ENCODE measurements at regions not wholly inside any gene's neighbourhood (a gene's known extent, or its start where the extent isn't known, plus 50 kb on each side); places are given as distances from the start of the nearest gene placed in this dataset.

DNA sequence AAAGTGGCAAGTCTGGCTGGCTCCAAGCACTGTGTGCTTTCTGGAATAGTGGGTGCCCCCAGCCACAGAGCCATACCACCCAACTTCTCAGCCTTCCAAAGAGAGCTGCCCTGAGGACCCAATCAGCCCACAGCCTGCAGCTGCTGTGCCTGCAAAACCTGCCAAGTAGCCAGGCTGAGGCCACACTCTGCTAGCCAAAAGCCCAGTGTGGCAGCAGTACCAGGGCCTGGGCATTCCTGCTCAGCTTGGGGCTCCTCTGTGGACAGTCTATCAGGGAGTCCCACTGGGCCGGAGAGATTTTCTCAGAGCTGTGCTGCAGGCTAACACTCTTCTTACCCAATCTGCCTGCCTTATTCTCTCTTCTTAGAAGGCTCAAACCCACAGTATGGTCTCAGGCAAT, 136.5 kb downstream of the TPRA1 start:
- no peak for ATAC-seq (replicated peaks in 6 of 8)
- peaks cover 41 to 46% of the 10 kb centered on the region in 2 donors for H3K4me1 ChIP-seq (replicated peaks in 1 of 2)
- WGBS, 10 experiments, result 80 to 100% (median 100%) methylated on average over 1 of the region's 1 CpG; no CpG with 5 or more reads in 7 of the 10 experiments
- in situ Hi-C loops (cut with MboI; ENCODE audit: low pct_unique_long_range_greater_than_20kb in 2 of 9, low sequenced_read_pairs in 9 of 9, unreplicated experiment in 9 of 9), result loop anchor here in 3 of 9 experiments (25.0 kb wide), 3 partner anchors 467 to 767 kb away; partner anchors contain the start of gene PLXNA1 (in 2 of the 3)
- no peak overlapping the region for H3K4me3 ChIP-seq
- no peak overlapping the region for H3K27ac ChIP-seq

GRCh38 chr3:127452321-127452821, 138.2 kb downstream of the TPRA1 start:
- Histone ChIP-seq H3K4me1 (replicated peaks in 1 of 2) (peaks cover 38 to 39% of the 10 kb centered on the region in 2 donors), H3K27ac (no peak overlapping the region), H3K4me3 (no peak overlapping the region)
- in situ Hi-C loops (cut with MboI; ENCODE audit: low pct_unique_long_range_greater_than_20kb in 2 of 9, low sequenced_read_pairs in 9 of 9, unreplicated experiment in 9 of 9), result loop anchor here in 3 of 9 experiments (25.0 kb wide), 3 partner anchors 465 to 765 kb away; partner anchors contain the start of gene PLXNA1 (in 2 of the 3)
- peak in 1 of 8 experiments; percentile 7 for ATAC-seq (replicated peaks in 6 of 8)
- WGBS, 10 experiments, result 68 to 100% (median 100%) methylated on average over 1 to 5 of the region's 7 CpGs; no CpG with 5 or more reads in 7 of the 10 experiments

- in situ Hi-C loops (cut with MboI; ENCODE audit: low pct_unique_long_range_greater_than_20kb in 2 of 9, low sequenced_read_pairs in 9 of 9, unreplicated experiment in 9 of 9), result loop anchor here in 3 of 9 experiments (25.0 kb wide), 3 partner anchors 464 to 764 kb away; partner anchors contain the start of gene PLXNA1 (in 2 of the 3)
- WGBS, 10 experiments, result 100% methylated on average over 2 of the region's 4 CpGs; no CpG with 5 or more reads in 9 of the 10 experiments
These were observed 139.2 kb downstream of the TPRA1 start for GRCh38 chr3:127451321-127451720.

DNA sequence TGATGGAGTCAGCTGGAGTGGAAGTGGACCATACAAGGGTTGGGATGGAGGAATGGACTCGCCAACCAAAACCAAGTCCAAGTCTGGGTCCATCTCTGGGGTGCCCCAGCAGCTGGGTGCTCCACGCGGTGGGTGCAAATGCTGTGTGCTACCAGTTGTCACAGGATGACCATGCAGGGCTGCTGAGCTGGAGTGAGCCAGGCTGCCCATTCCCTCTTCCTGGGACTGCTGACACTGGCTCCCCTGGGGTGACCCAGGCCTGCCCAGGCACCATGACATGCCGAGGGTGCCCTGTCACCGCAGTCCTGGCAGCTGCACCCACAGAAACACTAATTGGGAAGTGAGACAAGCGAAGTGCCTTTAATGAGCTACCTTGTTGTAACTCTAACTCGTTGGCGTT, 140.2 kb downstream of the TPRA1 start:
- H3K4me1 ChIP-seq (replicated peaks in 1 of 2), result peaks cover 20 to 24% of the 10 kb centered on the region in 2 donors
- WGBS, 10 experiments, result 60 to 100% (median 82%) methylated on average over 1 to 5 of the region's 8 CpGs; no CpG with 5 or more reads in 4 of the 10 experiments
- no peak overlapping the region for H3K27ac ChIP-seq
- in situ Hi-C loops (cut with MboI; ENCODE audit: low pct_unique_long_range_greater_than_20kb in 2 of 9, low sequenced_read_pairs in 9 of 9, unreplicated experiment in 9 of 9), result loop anchor here in 3 of 9 experiments (25.0 kb wide), 3 partner anchors 463 to 763 kb away; partner anchors contain the start of gene PLXNA1 (in 2 of the 3)
- ATAC-seq (replicated peaks in 6 of 8), result no peak
- H3K4me3 ChIP-seq, result no peak overlapping the region

More at GRCh38 chr3:127451321-127451720, 139.2 kb downstream of the TPRA1 start:
- peaks cover 28 to 29% of the 10 kb centered on the region in 2 donors for H3K4me1 ChIP-seq (replicated peaks in 1 of 2)
- no peak overlapping the region for H3K27ac ChIP-seq
- H3K4me3 ChIP-seq, result no peak overlapping the region
- ATAC-seq (replicated peaks in 6 of 8), result no peak

DNA sequence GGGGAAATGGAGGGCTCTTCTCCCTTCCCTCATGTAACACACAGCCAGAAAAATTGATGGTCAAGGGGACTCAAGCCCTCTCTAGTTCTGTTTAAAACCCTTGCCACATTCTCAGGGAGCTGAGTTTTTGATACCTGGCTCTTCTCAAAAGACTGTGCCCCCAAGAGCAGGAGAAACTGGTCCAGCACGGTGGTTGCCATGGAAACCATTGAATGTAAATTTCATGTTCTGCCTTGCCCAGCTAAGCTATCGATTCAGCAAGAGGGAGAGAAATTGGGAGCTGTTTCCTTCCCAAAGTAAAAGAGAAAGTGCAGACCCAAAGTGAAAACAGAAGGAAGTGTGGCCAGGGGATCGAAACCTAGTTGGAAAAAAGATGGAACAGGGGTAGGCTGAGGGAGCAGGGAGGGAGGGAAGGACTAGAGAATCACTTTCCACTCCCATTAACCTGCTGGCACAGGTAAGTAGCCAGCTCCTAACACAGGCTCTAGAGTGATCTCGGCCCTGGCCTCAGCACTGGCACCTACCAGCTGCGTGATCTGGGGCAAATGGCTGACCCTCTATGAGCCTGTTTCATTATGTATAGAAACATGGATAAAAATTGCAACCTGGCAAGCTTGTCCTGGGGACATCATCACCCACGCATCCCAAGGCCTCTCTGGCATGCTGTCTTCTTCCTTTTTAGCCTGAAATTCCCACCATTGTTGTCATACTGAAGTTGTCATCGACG, 140.9 kb downstream of the TPRA1 start:
- peaks cover 15 to 21% of the 10 kb centered on the region in 2 donors for H3K4me1 ChIP-seq (replicated peaks in 1 of 2)
- WGBS, 10 experiments, result 5 to 70% (median 26%) methylated on average over 2 to 6 of the region's 8 CpGs; no CpG with 5 or more reads in 1 of the 10 experiments
- no peak overlapping the region for H3K4me3 ChIP-seq
- H3K27ac ChIP-seq, result no peak overlapping the region
- ATAC-seq (replicated peaks in 6 of 8), result peak in 2 of 8 experiments; percentile 13 to 66
- in situ Hi-C loops (cut with MboI; ENCODE audit: low pct_unique_long_range_greater_than_20kb in 2 of 9, low sequenced_read_pairs in 9 of 9, unreplicated experiment in 9 of 9), result loop anchor here in 3 of 9 experiments (25.0 kb wide), 3 partner anchors 462 to 762 kb away; partner anchors contain the start of gene PLXNA1 (in 3 of the 3)

GRCh38 chr3:127448671-127449070, 141.9 kb downstream of the TPRA1 start:
- Histone ChIP-seq H3K4me1 (replicated peaks in 1 of 2) (peaks cover 15 to 21% of the 10 kb centered on the region in 2 donors), H3K27ac (no peak overlapping the region), H3K4me3 (no peak overlapping the region)
- in situ Hi-C loops (cut with MboI; ENCODE audit: low pct_unique_long_range_greater_than_20kb in 2 of 9, low sequenced_read_pairs in 9 of 9, unreplicated experiment in 9 of 9), result loop anchor here in 1 of 9 experiments (25.0 kb wide), 1 partner anchor 461 kb away; the partner anchor contains the start of gene PLXNA1
- ATAC-seq (replicated peaks in 6 of 8), result no peak
- 40 to 100% (median 100%) methylated on average over 1 to 2 of the region's 3 CpGs; no CpG with 5 or more reads in 5 of the 10 experiments for WGBS, 10 experiments

DNA sequence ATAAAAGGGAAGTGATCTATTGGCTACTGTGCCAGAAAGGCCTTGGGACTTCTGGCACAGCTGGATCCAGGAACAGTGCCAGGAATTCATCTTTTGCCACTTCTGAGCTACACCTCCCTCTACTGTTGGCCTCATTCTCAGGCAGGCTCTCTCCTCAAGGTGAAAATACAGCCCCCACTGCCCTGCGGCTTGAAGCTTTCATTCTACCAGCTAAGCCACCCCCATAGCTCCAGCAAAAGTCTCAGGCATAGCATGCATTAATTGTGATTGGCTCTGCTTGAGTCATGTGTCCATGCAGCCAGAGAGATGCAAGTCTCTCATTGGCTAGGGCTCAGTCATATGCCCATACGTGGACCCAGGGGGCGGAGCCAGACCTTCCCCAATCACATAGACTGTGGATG, 142.4 kb downstream of the TPRA1 start:
- WGBS, 10 experiments, result 37 to 100% (median 75%) methylated on average over 1 to 2 of the region's 3 CpGs; no CpG with 5 or more reads in 5 of the 10 experiments
- no peak overlapping the region for H3K4me3 ChIP-seq
- peak in 3 of 8 experiments; percentile 29 to 77 (median 52) for ATAC-seq (replicated peaks in 6 of 8)
- peaks cover 15 to 21% of the 10 kb centered on the region in 2 donors for H3K4me1 ChIP-seq (replicated peaks in 1 of 2)
- H3K27ac ChIP-seq, result no peak overlapping the region
- in situ Hi-C loops (cut with MboI; ENCODE audit: low pct_unique_long_range_greater_than_20kb in 2 of 9, low sequenced_read_pairs in 9 of 9, unreplicated experiment in 9 of 9), result loop anchor here in 1 of 9 experiments (25.0 kb wide), 1 partner anchor 461 kb away; the partner anchor contains the start of gene PLXNA1

DNA sequence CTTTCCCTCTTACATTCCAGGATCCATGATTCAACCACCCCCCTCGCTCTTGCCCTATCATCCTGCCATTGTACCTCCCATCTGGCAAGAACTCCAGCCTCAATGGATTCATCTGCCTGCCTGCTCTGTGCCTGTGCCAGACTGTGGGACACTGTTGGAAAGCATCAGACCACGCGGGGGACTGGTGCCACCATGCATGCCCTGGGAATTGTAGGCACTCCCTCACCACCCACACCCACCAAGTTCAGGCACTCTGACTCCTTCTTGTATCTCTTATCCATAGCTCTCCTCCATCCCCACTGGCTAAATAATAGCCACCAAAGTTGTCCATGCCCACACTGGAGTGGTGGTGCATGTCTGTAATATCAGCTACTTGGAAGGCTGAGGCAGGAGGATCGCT, 143.8 kb downstream of the TPRA1 start:
- H3K4me1 ChIP-seq (replicated peaks in 1 of 2), result peaks cover 4 to 11% of the 10 kb centered on the region in 2 donors
- ATAC-seq (replicated peaks in 6 of 8), result no peak
- in situ Hi-C loops (cut with MboI; ENCODE audit: low pct_unique_long_range_greater_than_20kb in 2 of 9, low sequenced_read_pairs in 9 of 9, unreplicated experiment in 9 of 9), result loop anchor here in 1 of 9 experiments (25.0 kb wide), 1 partner anchor 459 kb away; the partner anchor contains the start of gene PLXNA1
- H3K27ac ChIP-seq, result no peak overlapping the region
- H3K4me3 ChIP-seq, result no peak overlapping the region
- WGBS, 10 experiments, result 0 to 100% (median 67%) methylated on average over 1 to 3 of the region's 4 CpGs; no CpG with 5 or more reads in 6 of the 10 experiments

DNA sequence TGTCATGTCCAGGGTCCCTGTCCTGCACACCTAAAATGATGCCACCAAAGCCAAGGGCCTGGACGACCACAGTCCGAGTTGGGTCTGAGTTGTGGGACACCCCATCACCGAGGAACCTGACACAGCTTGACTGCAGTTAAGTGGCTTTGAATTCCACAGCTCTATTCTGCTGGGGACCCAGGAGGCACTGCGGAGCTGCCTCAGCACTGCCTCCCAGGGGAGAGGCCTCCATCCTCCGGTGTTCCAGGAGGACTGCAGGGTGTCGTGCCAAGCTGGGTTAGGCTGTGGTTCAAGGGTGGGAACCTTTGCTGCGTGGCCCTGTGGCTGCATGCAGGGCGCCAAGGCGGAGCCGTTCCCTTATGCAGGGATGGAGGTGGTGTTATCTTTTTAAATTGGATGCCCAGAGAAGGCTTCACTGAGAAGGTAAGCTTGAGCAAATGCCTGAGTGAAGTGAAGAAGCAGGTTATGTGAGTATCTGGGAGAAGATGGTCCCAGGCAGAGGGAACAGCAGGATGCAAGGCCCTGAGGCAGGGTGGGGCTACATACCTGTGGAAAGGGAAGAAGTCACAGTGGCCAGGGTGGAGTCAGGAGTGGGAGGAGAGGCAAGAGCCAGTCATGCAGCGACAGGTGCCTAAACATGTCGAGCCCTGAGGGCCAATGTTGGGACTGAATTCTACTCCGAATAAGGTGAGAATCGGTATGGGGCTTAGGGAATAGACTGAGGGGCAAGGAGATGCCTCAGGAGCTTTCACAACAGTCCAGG, 144.8 kb downstream of the TPRA1 start:
- 20 to 100% (median 81%) methylated on average over 1 to 11 of the region's 14 CpGs; no CpG with 5 or more reads in 3 of the 10 experiments for WGBS, 10 experiments
- ATAC-seq (replicated peaks in 6 of 8), result peak in 1 of 8 experiments; percentile 39
- H3K4me1 ChIP-seq (replicated peaks in 1 of 2), result peaks cover 4 to 11% of the 10 kb centered on the region in 2 donors
- in situ Hi-C loops (cut with MboI; ENCODE audit: low pct_unique_long_range_greater_than_20kb in 2 of 9, low sequenced_read_pairs in 9 of 9, unreplicated experiment in 9 of 9), result loop anchor here in 1 of 9 experiments (25.0 kb wide), 1 partner anchor 458 kb away; the partner anchor contains the start of gene PLXNA1
- no peak overlapping the region for H3K4me3 ChIP-seq
- no peak overlapping the region for H3K27ac ChIP-seq

DNA sequence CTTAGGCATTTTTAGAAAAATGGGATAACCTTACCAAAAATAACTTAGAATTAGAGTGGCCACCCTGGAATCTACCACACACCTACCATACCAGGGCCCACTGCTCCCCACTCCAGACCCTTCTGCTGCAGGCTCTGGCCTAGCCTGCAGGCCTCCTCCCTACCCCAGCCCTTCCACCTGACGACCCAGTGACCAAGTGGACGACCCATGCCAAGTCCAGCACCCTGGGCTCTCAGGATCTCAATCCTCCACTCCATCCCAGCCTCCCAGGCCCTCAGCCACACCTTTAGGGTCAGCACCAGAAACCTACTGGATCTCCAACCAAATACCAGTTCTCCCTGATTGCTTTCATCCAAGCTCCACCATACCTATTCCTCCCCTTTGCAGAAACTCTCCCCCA, 145.8 kb downstream of the TPRA1 start:
- no peak for ATAC-seq (replicated peaks in 6 of 8)
- no peak overlapping the region for H3K27ac ChIP-seq
- no peak overlapping the region for H3K4me3 ChIP-seq
- in situ Hi-C loops (cut with MboI; ENCODE audit: low pct_unique_long_range_greater_than_20kb in 2 of 9, low sequenced_read_pairs in 9 of 9, unreplicated experiment in 9 of 9), result loop anchor here in 1 of 9 experiments (25.0 kb wide), 1 partner anchor 457 kb away; the partner anchor contains the start of gene PLXNA1
- WGBS, 10 experiments, result 18 to 100% (median 84%) methylated on average over 1 to 2 of the region's 2 CpGs; no CpG with 5 or more reads in 6 of the 10 experiments
- H3K4me1 ChIP-seq (replicated peaks in 1 of 2), result peaks cover 4 to 8% of the 10 kb centered on the region in 2 donors

DNA sequence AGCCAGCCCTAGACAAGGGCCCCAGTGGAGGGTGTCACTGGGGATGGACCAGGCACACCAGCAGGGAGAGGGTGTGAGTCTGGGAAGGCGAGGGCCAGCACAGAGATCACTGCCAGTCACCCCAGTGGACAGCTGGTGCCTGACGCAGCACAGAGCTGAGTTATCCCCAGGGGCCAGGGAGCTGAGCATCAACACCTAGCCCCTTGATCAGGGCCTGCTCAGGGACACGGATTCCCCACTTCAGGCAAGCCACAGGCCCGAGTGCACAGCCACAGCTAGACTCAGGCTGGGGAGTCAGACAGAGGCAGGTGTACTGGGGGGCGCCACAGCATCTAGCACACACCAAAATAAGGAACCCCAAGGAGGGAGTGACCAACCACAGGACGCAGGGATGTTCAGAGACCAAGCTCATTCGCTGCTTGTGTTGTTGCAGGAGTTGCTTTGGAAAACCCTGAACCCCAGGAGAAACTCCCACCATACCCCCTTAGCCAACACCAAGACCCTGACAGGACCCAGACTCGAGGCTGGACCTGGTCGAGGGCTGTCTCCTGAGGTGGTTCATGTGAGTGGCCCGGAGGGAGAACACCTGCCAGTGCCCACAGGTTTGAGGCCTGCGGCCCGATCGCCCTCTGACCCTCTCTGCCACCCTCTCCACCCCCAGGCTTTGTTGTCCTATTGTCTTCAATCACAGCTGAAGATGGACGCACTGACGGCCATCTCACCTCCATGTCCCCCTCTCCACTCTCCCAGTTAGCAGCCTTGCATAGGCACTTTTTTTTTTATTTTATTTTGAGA, 146.8 kb downstream of the TPRA1 start:
- peak in 2 of 8 experiments; percentile 56 to 62 for ATAC-seq (replicated peaks in 6 of 8)
- in situ Hi-C loops (cut with MboI; ENCODE audit: low pct_unique_long_range_greater_than_20kb in 2 of 9, low sequenced_read_pairs in 9 of 9, unreplicated experiment in 9 of 9), result loop anchor here in 1 of 9 experiments (25.0 kb wide), 1 partner anchor 456 kb away; the partner anchor contains the start of gene PLXNA1

More for the DNA sequence above, 146.8 kb downstream of the TPRA1 start:
- 0 to 100% (median 76%) methylated on average over 1 to 7 of the region's 15 CpGs; no CpG with 5 or more reads in 2 of the 10 experiments for WGBS, 10 experiments
- no peak overlapping the region for H3K4me3 ChIP-seq
- H3K27ac ChIP-seq, result no peak overlapping the region
- H3K4me1 ChIP-seq (replicated peaks in 1 of 2), result no peaks in the 10 kb centered on the region
